ENCODE measurements at regions not wholly inside any gene's neighbourhood (a gene's known extent, or its start where the extent isn't known, plus 50 kb on each side); places are given as distances from the start of the nearest gene placed in this dataset.

DNA sequence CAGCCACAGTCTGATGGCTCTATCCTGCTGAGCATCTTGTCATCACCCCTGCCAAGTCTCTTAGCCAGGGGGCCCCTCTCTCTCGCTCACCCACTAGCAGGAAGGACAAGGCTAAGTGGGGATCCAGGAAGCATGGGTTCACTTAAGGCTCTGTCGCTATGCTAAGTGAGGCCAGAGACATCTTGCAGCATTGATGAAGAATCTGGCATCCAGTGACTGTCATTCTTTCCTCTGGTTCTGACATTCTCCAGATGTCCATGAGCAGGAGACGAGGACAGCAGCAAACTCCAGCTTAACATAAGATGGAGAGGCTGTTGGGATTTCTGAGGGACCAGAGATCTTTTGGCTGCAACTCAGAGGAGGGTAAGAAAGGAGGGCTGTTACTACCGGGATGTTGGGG, 230.2 kb downstream of the TSHZ3 start:
- DNase-seq = no peak

DNA sequence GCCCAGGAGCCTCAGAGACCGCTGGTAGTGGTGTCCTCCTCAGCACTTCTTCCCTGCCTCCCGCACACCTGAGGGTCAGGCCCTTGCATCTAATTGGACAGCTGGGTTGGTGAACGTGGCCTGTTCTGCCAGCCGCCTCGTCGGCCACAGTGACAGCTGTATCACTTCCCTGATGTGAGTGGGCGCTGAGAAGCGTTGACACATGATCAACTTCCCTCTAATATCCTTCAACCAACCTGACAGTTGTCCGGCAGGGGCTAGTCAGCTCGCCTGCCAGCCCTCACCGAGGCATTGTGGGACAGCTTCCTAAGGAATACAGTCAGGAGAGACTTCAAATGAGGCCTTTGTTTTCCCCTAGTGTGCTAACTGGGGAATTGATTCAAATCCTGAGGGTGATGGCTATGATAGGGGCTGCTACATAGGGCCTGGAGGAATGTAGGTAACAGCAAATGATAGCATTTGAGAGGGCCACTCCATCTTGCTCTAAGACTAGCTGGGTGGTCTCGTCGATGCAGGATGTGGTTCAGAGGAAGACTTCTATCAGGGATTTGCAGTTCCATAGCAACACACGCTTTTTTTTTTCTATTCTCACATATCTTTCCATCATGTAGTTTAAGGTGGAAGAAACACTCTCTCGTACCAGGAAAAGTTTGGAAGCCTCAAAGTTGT, 230.8 kb downstream of the TSHZ3 start:
- no peak for DNase-seq

DNA sequence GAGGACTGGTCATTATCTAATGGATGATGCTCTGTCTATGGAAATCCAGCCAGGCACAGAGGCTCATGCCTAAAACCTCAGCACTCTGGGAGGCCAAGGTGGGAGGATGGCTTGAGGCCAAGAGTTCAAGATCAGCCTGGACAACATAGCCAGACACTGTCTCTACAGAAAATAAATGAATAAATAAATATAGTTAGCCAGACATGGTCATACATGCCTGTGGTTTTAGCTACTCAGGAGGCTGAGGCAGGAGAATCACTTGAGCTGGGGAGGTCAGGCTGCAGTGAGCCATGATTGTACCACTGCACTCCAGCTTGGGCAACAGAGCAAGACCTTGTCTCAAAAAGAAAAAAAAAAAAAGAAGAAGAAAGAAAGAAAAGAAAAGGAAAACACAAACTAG, 234.7 kb downstream of the TSHZ3 start:
- no peak for DNase-seq

DNA sequence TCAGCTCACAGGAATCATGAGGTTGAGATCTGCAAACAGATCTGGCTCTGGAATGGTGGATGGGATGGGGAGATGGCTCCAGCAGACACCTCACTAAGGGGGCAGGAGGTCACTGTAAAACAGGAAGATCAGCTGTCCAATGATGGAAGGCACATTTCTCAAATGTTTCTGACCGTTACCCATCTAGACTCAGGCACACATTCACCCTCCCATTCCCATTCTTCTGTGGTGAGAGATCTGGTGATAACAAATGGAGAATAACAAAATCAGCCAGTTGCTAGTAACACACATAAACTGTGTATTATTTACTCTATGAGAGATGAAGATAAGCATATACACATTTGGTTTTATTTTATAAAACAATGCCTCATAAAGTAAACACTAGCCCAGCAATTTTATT, 235.9 kb downstream of the TSHZ3 start:
- no peak for DNase-seq

DNA sequence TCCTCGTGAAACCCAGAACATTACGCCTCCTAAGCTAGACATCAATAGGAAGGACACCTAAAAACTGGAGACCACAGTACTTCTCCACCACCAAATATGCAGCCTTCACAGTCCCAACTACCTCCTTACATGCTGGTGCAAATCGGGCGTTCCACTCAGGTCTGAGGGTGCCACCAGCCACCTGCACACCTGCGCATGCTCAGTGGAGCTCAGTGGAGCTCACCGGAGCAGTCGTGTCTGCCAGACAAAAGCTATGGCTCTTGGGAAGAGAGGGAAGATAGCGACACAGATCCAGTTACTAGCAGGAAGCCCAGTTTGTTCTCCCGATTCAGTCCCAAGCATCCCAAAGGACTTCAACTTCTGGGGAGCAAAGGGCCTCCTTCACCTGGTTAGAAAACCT, 237.1 kb downstream of the TSHZ3 start:
- no peak for DNase-seq

DNA sequence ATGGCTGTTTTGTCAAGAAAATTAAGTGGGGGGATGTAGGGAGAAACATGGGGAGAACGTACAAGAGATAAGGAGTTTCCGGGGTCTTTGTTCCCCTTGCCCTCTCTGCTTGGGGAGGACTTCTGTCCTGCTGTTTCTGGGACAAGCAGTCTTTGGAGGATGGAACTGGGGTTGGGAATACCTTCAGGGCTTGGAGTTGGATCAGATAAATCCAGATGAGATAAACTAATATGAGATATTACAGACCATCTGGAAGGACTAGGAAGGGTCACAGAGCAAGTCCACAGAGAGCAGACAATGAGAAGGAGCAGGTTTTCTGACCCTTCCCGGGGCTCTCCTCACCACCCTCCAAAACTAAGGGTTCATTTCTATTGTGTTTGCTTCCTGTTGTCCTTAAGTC, 237.5 kb downstream of the TSHZ3 start:
- no peak for DNase-seq

DNA sequence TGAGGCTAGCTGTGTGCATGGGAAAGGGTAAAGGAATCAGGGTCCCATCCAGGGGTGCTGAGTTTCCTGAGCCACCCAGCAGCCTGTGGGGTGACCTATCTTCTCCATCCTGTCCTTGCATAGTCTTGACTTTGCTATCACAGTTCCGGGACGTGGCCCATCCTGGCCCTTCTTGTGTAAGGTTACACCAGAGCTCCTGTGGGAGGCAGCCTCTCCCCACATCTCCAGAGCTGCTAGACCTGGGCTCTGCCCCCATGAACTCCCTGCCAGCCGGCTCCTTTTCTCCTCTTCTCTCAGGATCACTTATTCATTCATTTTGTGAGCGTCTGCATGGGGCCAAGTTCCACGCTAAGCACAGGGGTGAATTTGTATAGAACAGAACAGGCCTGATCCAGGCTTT, 238.9 kb downstream of the TSHZ3 start:
- no peak for DNase-seq

DNA sequence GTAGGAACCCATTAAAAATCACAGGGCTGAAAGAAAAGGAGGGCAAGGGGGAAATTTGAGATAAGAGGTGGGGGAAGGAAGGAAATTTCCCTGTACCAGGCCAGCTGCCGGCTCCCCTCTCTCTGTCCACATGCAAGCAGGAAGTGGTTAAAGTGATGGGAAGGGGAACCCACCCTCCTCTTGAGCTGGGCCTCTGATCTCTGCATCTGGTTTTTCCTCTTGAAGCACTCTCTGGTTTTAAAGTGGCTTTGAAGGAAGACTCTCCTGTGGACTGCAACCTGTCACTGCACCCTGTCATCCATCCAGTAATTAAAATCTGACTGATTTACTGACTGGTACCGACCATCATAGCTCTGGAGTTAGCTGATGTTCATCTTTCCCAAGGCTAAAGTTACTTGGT, 239.6 kb downstream of the TSHZ3 start:
- DNase-seq = no peak

DNA sequence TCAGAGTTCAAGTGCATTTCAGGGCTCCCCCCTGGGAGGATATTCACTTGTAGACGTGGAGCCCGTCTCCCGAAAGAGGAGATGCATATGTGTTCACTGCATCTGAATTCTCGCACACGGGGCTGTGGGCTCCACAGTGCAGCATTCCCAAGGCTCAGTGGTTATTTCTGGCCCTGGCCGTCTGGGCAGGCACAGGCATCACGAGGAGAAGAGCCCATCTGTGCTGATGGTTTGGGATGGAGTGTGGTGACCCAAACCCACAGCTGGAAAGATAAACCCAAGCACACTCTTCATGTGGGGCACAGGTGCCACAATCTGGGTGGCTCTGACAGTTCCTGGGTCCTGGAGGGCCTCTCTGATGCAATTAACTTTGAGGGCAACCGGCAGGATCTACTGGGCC, 242.1 kb downstream of the TSHZ3 start:
- DNase-seq = no peak

DNA sequence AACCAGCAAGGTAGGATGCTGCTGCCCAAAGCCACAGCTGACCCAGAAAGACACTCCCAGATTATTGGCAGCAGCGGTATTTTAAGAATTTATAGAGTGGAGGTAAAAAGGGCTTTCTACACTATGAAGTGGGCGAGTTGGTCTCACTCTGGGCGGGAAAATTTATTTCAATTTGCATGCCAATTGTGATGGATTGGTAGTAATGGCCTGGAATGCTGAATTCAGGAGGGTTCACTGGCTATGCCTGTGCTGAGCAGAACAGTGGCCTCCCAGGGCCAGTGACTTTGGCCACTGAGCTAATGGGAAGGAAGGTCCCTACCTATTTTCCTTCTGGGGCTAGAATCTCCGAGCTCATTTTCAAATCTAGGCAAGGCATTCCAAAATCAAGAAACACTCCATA, 243.5 kb downstream of the TSHZ3 start:
- no peak for DNase-seq

DNA sequence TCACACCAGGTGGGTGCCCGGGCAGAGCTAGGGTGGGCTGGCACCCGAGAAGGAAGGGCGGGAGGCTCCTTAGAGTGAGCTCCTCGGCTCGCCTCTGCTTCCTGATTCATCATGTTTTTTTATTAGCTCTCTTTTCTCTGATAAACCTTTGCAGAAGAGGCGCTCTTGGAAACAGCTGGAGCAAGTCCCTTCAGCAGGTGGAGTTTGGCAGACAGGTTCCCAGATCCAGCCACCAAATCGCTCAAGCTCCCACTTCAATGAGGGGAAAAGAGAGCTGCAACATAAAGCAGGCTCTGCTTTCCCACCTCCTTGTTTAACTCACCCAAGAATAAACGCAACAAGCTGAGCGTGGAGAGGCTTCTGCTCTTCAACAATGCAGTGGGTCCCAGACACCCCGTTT, 244.8 kb downstream of the TSHZ3 start:
- DNase-seq = no peak

DNA sequence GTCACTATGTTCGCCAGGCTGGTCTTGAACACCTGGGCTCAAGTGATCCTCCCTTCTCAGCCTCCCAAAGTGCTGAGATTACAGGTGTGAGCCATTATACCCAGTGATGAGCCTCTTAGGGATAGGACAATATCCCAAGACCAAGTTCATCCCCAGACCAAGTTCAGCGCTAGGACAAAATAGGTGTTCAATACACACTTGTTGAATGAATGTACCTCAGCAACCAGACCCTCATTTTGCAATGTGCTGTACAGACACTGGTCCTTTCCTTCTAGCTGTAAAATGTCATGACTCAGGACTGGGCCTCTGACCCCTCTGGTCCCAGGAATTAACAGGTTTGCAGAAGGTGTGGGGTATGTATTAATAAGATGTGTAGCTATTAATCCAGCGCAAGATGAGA, 246.0 kb downstream of the TSHZ3 start:
- DNase-seq = no peak

DNA sequence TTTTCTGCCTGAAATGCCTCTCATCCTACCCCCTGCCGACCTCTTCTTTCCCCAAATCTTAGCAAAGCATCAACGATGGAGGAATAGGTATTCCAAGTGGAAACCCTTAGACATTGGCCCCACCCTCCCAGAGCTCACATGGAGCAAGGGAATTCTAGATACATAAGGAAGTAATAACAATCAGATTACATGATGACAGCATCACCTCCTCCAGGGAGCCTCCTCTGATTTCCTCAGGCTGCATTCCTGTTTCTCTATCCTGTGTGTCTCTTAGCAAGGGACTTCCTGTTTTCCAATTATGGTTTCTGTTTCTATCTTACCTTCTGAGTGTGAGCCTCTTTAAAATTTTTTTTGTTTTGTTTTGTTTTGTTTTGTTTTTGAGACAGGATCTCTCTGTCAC, 246.6 kb downstream of the TSHZ3 start:
- DNase-seq = no peak

DNA sequence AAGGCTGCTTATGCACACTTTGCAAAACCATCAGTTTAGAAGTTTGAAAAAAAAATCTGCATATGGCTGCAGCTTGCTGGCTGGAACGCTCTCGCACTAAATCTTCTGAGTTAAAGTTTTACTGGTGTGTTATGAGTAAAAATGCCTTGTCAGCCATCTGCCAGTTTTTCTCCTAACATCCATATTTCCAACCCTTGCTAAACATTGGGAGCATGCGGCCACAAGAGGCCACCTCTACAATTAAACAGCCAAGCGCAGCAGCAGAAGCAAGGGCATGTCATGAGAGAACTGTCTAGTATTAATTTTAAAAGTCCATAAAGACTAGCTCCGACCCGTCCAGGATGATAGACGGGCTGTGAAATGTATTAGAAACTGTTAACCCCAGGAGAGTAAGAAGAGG, 248.3 kb downstream of the TSHZ3 start:
- DNase-seq = no peak

DNA sequence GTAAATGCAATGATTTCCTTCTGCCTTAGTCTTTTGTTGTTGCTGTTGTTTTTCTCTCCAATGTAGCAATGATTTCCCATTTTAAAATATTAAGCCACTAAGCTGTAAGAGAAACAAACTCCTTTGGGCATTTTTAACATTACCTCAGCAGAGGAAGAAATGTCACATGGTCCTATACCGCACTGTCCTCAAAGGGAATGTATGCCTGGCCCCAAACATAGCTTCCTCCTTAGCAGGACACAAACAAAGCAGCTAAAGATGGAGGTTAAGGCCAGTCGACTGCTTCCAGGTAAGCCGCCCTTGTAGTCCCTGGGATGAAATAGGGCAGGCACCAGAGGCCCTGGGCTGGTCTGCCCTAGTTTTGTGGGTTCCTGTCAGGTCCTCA, 249.0 kb downstream of the TSHZ3 start:
- DNase-seq = no peak

DNA sequence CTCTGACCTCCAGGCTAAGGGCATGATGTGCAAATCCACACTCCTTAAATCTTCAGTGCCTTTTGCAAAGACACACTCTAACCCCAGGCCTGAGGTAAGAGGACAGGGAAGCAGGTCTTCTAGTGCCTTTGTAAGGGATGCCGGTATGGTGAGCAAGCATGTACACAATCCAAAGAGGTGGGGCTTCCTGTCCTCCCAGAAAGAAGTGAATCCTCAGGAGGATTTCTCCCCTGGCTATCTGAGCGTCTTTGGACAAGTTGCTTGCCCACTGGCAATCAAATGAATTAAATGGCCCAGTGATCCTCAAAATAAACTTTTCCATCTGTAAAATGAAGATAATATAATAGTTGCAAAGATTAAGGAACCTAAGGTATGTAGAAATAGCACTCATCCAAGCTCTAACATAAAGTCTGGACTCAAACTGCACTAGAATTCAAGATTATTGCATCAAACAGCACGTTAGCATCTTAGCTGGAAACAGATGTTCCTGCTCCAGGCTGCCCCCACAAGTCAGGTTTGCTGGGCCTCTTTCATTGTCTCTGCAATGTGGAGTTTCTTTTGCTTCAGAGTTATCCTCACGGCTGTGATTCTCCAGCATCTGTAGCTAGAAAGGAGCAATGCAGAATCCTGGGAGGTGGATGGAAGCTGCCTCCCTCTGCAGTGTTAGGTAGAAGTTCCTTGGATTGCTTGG, 249.6 kb downstream of the TSHZ3 start:
- no peak for DNase-seq

DNA sequence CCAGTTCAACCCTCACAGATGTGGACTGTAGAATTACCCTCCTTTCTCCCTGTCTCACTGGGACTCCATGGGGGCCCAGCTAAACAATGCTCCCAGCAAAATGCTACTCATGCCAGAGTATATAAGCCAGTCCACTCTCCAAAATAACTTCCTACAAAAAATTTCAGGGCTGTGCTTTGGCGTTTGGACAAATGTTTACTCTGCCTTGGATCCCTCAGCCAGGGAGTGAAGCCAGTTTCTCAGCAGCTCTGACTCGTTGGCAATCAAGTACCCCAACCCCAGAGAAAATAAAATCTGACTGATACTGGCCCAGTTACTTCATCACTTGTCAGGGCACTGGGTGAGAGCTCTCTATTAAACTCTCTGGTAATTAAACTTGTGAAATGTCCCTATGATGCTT, 250.4 kb downstream of the TSHZ3 start:
- DNase-seq = no peak

DNA sequence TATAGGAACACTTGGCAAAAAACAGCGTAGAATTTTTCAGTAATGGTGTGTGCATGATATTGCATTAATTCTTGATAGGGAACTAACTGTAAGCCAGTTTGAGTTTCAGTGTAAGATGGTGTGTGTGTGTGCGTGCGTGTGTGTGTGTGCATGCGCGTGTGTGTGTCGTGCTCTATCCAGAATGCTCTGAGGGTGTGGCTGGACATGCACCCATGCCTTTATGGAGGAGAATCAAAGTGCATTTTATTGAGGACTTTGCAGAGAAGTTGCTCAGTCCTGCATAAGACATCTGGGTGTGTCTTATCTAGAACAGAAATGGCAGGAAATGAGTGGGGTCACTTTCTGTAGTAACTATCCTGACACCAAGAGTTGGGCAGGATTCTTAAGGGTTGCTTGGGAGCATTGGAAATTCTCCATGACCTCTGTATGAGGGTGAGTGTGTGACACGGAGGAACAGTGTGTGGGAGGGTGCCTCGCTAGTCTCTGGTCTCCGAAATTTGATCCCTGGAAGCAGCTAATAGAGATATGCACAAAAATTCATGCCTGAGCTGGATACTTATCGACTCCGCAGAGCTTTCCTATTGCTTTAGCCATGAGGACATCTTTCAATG, 252.2 kb downstream of the TSHZ3 start:
- no peak for DNase-seq

DNA sequence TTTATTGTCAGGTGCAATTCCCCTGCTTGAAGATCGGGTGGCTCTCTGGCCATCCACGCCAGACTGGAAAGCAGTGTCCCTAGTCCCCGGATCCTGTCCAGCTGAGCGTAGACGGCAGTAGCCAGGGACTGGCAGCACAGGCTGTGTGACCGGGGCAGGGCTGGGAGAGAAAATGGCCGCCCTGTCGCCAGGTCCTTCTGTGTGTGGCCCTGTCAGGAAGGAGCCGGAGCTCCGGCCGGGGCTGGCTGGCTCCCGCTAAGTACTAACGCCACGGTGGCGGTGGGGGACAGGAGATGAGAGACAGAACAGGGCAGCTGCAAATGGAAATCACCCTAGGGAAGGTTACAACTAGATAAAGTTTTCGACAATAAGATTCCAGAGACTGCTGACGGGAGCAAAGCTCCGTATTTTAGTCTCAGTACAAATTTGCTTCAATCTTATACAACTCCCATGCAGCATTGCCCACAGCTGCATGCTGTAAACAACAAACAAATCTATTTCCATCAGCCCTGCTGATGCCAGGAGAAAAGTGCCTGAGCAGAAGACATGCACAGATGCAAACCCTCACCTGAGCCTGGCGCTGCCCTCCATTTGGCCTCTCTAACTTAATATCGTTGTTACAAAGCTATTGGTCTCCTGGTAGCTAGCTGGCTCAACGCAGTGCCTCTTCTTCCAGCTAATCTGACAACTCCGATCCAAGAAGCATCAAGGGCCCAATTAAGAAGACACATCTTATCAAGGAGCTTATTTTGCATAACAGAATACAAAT, 253.0 kb downstream of the TSHZ3 start:
- no peak for DNase-seq

DNA sequence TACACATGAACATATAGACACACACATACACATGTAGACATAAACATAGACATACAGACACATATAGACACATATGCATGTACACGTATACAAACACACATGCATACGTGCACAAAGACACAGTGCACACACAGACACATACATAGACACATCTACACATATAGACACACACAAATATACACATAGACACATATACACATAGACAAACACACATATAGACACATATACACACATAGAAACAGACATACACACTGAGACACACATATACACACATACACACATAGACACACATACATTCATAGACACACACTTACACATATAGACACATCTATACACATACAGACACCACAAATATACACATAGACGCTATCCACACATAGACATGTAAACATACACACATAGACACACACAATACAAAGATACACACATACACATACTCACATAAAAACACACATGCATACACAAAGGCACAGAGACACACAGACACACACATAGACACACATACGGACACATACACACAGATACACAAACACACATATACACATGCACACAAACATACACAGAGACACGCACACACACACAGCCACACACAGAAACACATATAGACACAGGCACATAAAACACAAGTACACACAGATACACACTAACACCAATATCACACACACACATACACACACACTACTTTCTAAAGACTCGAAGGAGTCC, 254.0 kb downstream of the TSHZ3 start:
- DNase-seq = no peak

DNA sequence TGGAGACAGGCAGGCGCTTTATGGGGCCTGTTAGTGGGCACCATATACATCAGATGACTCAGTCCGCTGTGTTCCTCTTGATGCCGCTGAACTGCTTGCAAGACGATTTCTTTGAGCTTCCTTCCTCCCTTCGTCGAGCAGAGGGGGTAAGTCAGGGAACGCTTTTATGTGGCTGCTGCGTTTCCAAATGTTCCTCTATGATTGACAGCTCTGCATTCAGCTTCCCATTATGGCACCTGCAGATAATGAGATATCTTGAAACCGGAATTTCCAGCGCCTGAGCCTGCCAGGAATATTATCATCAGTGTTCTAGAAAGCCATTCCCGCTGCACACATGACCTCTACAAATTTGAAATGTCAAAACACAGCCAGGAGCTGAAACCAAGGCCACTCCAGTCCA, 257.0 kb downstream of the TSHZ3 start:
- DNase-seq = no peak

DNA sequence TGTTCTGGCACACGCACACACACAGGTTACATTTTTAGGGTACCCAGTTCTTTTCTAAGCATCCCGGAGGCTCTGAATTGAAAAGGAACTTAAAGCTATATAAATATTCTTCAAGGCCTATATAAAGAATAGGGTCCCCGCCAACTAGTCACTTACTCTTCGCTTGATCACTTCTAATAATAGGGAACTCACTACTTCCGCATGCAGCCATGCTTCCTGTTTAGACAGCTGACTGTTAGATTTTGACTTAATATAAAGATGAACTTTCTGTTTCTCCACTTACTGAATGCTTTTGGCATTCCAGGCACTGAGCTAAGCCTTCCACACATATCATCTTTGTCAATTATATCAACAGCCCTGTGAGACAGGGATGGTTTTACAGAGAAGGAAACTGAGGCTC, 259.6 kb downstream of the TSHZ3 start:
- no peak for DNase-seq

DNA sequence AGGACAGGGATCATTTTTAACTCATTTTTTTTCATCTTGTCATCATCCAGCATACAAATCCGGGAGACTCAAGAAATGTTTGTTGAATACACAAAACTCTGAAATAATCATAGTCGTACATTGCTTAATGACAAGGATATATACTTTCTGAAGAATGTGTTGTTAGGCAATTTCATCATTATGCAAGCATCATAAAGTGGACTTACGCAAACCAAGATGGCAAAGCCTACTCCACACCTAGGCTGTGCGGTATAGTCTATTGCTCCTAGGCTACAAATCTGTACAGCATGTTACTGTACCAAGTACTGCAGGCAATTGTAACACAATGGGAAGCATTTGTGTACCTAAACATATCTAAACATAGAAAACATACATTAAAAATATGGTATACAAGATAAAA, 264.1 kb downstream of the TSHZ3 start:
- DNase-seq = no peak
